Activated naive CD4-positive, alpha-beta T cell treated with anti-CD3 and anti-CD28 coated beads, Interleukin-2, amount 50 U/mL, for 16 hours (primary cell): ENCODE measurements at regions not wholly inside any gene's neighbourhood (a gene's known extent, or its start where the extent isn't known, plus 50 kb on each side); places are given as distances from the start of the nearest gene placed in this dataset.

Source experiments
- DNase-seq: peaks from one replicate; pipeline ENCODE4 v3.0.0-alpha.2; 2020

- no peak for DNase-seq
These were observed 105.4 kb upstream of the ESR1 start for GRCh38 chr6:151701911-151702562.

- DNase-seq: no peak
These were observed 104.4 kb upstream of the ESR1 start for GRCh38 chr6:151702851-151703658.

- peak; percentile 32 for DNase-seq
These were observed 103.1 kb upstream of the ESR1 start for GRCh38 chr6:151704383-151704782.

GRCh38 chr6:151705993-151706733 is 101.3 kb upstream of the ESR1 start:
- no peak for DNase-seq

- no peak for DNase-seq
These were observed 98.2 kb upstream of the ESR1 start for GRCh38 chr6:151709329-151709728.

GRCh38 chr6:151716526-151716932 is 91.0 kb upstream of the ESR1 start:
- no peak for DNase-seq

- no peak for DNase-seq
These were observed 88.4 kb upstream of the ESR1 start for GRCh38 chr6:151719070-151719469.

- no peak for DNase-seq
These were observed 86.3 kb upstream of the ESR1 start for GRCh38 chr6:151721146-151721545.

GRCh38 chr6:151721671-151722070 is 85.8 kb upstream of the ESR1 start:
- DNase-seq: no peak

- DNase-seq: no peak
These were observed 85.1 kb upstream of the ESR1 start for GRCh38 chr6:151722342-151722741.

- DNase-seq: peak; percentile 64
These were observed 84.3 kb upstream of the ESR1 start for GRCh38 chr6:151723152-151723551.

GRCh38 chr6:151729829-151730495 is 77.5 kb upstream of the ESR1 start:
- no peak for DNase-seq

- DNase-seq: no peak
These were observed 77.0 kb upstream of the ESR1 start for GRCh38 chr6:151730496-151730870.

GRCh38 chr6:151731313-151731712 is 76.2 kb upstream of the ESR1 start:
- no peak for DNase-seq

- DNase-seq: no peak
These were observed 73.7 kb upstream of the ESR1 start for GRCh38 chr6:151733680-151734320.

GRCh38 chr6:151738267-151738666 is 69.2 kb upstream of the ESR1 start:
- no peak for DNase-seq

GRCh38 chr6:151738960-151739359 is 68.5 kb upstream of the ESR1 start:
- DNase-seq: no peak

- no peak for DNase-seq
These were observed 66.7 kb upstream of the ESR1 start for GRCh38 chr6:151740820-151741219.

- DNase-seq: no peak
These were observed 59.6 kb upstream of the ESR1 start for GRCh38 chr6:151747896-151748295.

- no peak for DNase-seq
These were observed 58.1 kb upstream of the ESR1 start for GRCh38 chr6:151749341-151749740.

GRCh38 chr6:151753581-151753980 is 53.9 kb upstream of the ESR1 start:
- no peak for DNase-seq

- DNase-seq: peak; percentile 27
These were observed 50.0 kb upstream of the ESR1 start for GRCh38 chr6:151757506-151757955.
